ENCODE measurements at regions not wholly inside any gene's neighbourhood (a gene's known extent, or its start where the extent isn't known, plus 50 kb on each side); places are given as distances from the start of the nearest gene placed in this dataset.
"Not testable (repeated sequence)": the region's sequence is repeated elsewhere in the genome, so short reads cannot be mapped to it uniquely, and the experiment has no call there.

DNA sequence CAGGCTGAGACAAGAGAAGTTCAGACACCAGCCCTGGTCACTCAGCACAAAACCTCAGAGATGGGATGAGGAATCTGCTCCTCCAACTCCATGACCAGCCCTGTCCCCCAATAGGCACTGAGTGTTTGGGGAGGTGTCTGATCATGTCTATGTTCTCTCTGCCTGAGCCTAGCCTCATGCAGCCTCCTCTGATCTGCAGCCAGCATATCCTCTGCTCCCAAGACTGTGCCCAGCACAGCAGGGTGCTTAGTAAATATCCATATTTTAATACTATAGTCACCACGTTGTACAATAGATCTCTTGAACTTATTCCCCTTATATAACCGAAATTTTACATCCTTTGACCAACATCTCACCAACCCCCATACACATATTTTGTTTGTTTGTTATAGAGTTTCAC is 202.9 kb downstream of the MATN1 start:
- H3K4me1 ChIP-seq (ENCODE audit: control insufficient read depth, insufficient read depth, low read length, poor library complexity, severe bottlenecking): peaks cover 8% of the 10 kb centered on the region
- no peaks in the 10 kb centered on the region for H3K9me3 ChIP-seq (ENCODE audit: control insufficient read depth, low read length)
- WGBS, 2 experiments (ENCODE audit: insufficient coverage in 2 of 2): no CpG with 5 or more reads among the region's 2 CpGs
- no peak overlapping the region for H3K4me3 ChIP-seq (ENCODE audit: extremely low read depth, insufficient read depth, low read length, poor library complexity, severe bottlenecking)
- no peaks in the 10 kb centered on the region for H3K36me3 ChIP-seq (ENCODE audit: control insufficient read depth, insufficient read depth, low read length)
- H3K27ac ChIP-seq (ENCODE audit: low read depth, low read length, severe bottlenecking): no peak overlapping the region

DNA sequence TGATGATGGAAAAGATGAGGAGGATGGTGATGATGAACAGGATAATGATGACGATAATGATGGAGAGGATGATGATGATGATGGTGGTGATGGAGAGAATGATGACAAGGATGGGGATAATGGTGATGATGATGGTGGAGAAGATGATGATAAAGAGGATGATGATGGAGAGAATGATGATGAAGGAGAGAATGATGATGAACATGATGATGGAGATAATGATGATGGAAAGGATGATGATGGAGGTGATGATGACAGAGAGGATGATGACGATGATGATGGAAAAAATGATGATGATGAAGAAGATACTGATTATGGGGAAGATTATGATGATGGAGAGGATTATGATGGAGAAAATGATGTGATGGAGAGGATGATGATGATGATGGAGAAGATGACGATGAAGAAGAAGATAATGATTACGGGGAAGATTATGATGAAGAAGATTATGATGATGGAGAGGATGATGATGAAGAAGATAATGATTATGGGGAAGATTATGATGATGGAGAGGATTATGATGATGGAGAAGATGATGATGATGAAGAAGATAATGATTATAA is 204.1 kb downstream of the MATN1 start:
- H3K27ac ChIP-seq (ENCODE audit: low read depth, low read length, severe bottlenecking): no peak overlapping the region
- peaks cover 8% of the 10 kb centered on the region for H3K4me1 ChIP-seq (ENCODE audit: control insufficient read depth, insufficient read depth, low read length, poor library complexity, severe bottlenecking)
- no peak overlapping the region for H3K4me3 ChIP-seq (ENCODE audit: extremely low read depth, insufficient read depth, low read length, poor library complexity, severe bottlenecking)
- WGBS, 2 experiments (ENCODE audit: insufficient coverage in 2 of 2): 88 to 92% methylated on average over 4 of the region's 4 CpGs
- H3K9me3 ChIP-seq (ENCODE audit: control insufficient read depth, low read length): no peaks in the 10 kb centered on the region
- no peaks in the 10 kb centered on the region for H3K36me3 ChIP-seq (ENCODE audit: control insufficient read depth, insufficient read depth, low read length)

DNA sequence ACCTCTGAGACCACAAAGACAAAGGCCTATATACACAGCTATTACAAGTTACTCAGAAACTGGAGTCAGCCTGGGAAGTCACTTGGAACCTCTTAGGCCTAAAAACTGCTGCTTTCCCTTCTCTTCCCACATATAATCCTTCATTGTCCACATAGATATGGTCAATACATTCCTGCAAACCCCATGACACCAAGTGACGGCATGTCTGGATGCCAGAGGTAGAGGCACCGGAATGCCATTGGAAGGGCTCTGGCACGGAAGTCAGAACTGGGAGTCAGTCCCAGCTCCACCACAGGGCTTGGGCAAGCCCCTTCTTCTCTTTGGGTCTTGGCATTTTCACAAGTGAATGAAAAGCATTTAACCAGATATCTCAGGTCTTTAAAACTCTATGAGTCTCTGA is 204.7 kb downstream of the MATN1 start:
- no peak overlapping the region for H3K27ac ChIP-seq (ENCODE audit: low read depth, low read length, severe bottlenecking)
- no peaks in the 10 kb centered on the region for H3K9me3 ChIP-seq (ENCODE audit: control insufficient read depth, low read length)
- no peak overlapping the region for H3K4me3 ChIP-seq (ENCODE audit: extremely low read depth, insufficient read depth, low read length, poor library complexity, severe bottlenecking)
- WGBS, 2 experiments (ENCODE audit: insufficient coverage in 2 of 2): 93 to 100% methylated on average over 3 of the region's 3 CpGs
- no peaks in the 10 kb centered on the region for H3K36me3 ChIP-seq (ENCODE audit: control insufficient read depth, insufficient read depth, low read length)
- peaks cover 3% of the 10 kb centered on the region for H3K4me1 ChIP-seq (ENCODE audit: control insufficient read depth, insufficient read depth, low read length, poor library complexity, severe bottlenecking)

DNA sequence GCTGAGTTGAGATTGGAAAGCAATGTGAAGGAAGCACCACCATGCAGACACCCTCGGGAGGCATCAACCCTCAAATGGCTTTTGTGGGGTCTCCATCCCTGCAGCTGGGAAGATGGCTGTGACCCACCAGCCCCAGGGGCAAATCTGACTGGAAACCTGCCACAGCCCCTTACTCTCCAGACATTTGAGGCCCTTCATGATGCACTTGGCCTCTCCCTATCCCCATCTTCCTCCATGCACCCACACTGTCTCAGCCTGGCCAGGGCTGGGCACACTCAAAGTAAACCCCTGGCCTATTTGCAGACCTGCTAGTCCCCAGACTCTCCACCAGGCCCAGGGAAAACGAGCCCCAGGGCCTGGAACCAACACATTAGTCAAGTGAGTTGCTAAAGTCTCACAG is 205.2 kb downstream of the MATN1 start:
- 78 to 80% methylated on average over 2 of the region's 2 CpGs for WGBS, 2 experiments (ENCODE audit: insufficient coverage in 2 of 2)
- Histone ChIP-seq H3K36me3 (ENCODE audit: control insufficient read depth, insufficient read depth, low read length) (no peaks in the 10 kb centered on the region), H3K27ac (ENCODE audit: low read depth, low read length, severe bottlenecking) (no peak overlapping the region), H3K4me3 (ENCODE audit: extremely low read depth, insufficient read depth, low read length, poor library complexity, severe bottlenecking) (no peak overlapping the region), H3K4me1 (ENCODE audit: control insufficient read depth, insufficient read depth, low read length, poor library complexity, severe bottlenecking) (peaks cover 3% of the 10 kb centered on the region), H3K9me3 (ENCODE audit: control insufficient read depth, low read length) (no peaks in the 10 kb centered on the region)

DNA sequence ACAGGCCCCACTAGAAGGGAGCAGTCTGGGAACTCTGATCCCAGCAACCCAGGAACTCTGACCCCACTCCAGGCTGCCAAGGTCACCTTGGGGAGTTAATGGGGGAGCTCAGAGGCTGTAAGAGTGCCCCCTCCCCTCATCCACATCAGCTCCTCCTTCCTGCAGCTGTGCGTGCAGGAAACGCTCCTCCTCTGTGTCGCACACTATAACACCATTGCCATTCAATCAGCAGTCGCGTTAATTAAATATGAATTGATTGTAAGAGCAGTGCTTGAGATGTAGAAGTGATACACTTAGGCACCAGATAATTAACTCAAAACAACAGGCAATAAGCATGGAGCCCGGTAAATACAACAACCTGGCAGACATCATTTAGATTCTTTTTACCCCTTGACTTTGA is 205.7 kb downstream of the MATN1 start:
- H3K4me3 ChIP-seq (ENCODE audit: extremely low read depth, insufficient read depth, low read length, poor library complexity, severe bottlenecking); H3K36me3 ChIP-seq (ENCODE audit: control insufficient read depth, insufficient read depth, low read length); H3K9me3 ChIP-seq (ENCODE audit: control insufficient read depth, low read length); H3K27ac ChIP-seq (ENCODE audit: low read depth, low read length, severe bottlenecking); H3K4me1 ChIP-seq (ENCODE audit: control insufficient read depth, insufficient read depth, low read length, poor library complexity, severe bottlenecking): not testable (repeated sequence)
- 83 to 88% methylated on average over 1 of the region's 6 CpGs for WGBS, 2 experiments (ENCODE audit: insufficient coverage in 2 of 2)

DNA sequence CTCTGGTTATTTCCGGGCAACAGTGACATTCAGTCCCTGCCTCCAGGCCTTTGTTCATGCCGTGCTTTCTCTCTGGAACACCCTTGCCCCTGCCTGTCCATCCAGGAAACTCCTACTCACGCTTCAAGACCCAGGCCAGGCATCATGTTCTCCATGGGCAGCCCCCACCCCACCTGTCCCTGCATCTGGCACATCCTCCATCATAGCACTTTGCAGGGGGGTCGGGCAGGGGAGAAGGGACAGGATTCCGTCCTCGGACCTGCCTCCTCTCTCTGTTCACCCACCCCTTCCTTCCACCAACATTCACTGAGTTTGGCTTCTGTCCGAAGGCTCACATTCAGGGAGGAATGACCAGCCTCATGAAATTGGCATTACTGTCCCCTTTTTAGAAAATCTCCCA is 206.1 kb downstream of the MATN1 start:
- H3K9me3 ChIP-seq (ENCODE audit: control insufficient read depth, low read length); H3K36me3 ChIP-seq (ENCODE audit: control insufficient read depth, insufficient read depth, low read length); H3K4me1 ChIP-seq (ENCODE audit: control insufficient read depth, insufficient read depth, low read length, poor library complexity, severe bottlenecking); H3K4me3 ChIP-seq (ENCODE audit: extremely low read depth, insufficient read depth, low read length, poor library complexity, severe bottlenecking); H3K27ac ChIP-seq (ENCODE audit: low read depth, low read length, severe bottlenecking): not testable (repeated sequence)
- 100% methylated on average over 1 of the region's 7 CpGs for WGBS, 2 experiments (ENCODE audit: insufficient coverage in 2 of 2)

DNA sequence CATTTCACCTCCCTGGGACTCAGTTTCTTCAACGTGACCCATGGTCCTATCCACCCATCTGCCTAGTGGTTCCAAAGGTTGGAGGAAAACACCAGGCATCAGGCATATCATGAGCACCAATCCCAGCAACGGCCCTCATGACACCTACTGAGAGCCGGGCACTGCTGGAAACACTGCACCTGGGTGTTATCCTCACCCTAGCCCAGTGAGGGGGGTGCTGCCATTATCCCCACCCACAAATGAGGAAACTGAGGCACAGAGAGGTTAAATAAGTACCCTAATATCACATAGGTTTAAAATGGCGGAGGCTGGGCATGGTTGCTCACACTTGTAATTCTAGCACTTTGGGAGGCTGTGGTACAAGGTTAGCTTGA is 206.9 kb downstream of the MATN1 start:
- H3K36me3 ChIP-seq (ENCODE audit: control insufficient read depth, insufficient read depth, low read length): no peaks in the 10 kb centered on the region
- H3K4me3 ChIP-seq (ENCODE audit: extremely low read depth, insufficient read depth, low read length, poor library complexity, severe bottlenecking): no peak overlapping the region
- WGBS, 2 experiments (ENCODE audit: insufficient coverage in 2 of 2): 96 to 100% methylated on average over 3 of the region's 4 CpGs
- H3K4me1 ChIP-seq (ENCODE audit: control insufficient read depth, insufficient read depth, low read length, poor library complexity, severe bottlenecking): peaks cover 7% of the 10 kb centered on the region
- H3K27ac ChIP-seq (ENCODE audit: low read depth, low read length, severe bottlenecking): no peak overlapping the region
- no peaks in the 10 kb centered on the region for H3K9me3 ChIP-seq (ENCODE audit: control insufficient read depth, low read length)

DNA sequence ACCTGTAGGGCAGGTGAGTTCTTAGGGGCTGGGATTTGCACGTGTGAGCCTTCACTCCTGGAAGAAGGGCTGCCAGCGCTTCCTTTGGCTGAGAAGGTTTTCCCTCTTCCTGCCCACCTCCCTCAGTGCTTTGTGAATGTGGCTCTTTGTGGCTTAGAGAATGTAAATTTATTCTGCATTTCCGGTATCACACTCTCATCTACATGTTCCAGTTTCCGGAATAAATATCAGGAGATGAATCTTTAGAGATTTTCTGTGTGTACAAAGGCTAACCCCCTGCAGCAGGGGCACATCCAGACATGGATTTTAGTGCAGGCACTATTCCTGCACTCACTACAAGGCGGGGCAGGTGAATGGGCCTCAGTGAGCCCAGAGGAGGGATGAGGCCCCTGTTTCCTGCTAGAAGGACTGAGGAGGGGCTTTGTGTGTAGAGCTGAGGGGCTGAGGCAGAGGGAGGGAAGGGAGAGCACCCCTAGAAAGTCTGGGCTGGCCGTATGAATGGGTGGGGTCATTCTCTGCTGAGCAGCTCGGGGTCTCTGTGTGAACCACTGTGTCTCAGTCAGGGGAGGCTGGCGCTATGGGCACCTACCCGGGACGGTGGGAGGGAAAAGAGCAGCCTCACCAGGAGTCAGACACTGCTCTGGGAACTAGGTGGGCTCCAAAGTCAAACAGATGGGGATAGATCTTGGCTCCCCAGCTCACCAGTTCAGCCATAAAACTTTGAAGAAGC is 207.5 kb downstream of the MATN1 start:
- Histone ChIP-seq H3K4me1 (ENCODE audit: control insufficient read depth, insufficient read depth, low read length, poor library complexity, severe bottlenecking) (peaks cover 7% of the 10 kb centered on the region), H3K4me3 (ENCODE audit: extremely low read depth, insufficient read depth, low read length, poor library complexity, severe bottlenecking) (no peak overlapping the region), H3K9me3 (ENCODE audit: control insufficient read depth, low read length) (no peaks in the 10 kb centered on the region), H3K27ac (ENCODE audit: low read depth, low read length, severe bottlenecking) (no peak overlapping the region), H3K36me3 (ENCODE audit: control insufficient read depth, insufficient read depth, low read length) (no peaks in the 10 kb centered on the region)
- WGBS, 2 experiments (ENCODE audit: insufficient coverage in 2 of 2): 65 to 88% methylated on average over 5 to 6 of the region's 10 CpGs

DNA sequence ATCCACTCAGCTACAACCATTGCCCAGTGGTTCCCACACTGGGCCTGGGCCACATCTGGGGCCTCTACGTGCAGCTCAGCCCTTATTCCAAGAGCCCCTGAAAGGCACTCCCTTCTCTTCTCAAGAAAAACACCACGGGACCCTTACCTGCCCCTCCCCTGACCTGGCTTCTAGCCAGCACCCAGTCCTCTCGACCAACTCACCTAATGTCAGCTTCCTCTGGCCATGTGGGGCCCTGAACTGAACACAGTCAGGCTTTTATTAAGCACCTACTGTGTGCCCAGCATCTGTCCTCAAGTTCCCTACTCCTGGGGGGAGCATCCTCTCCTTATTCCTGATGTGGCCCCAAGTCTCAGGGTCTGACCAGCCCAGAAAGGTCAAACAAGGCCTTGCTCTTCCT is 208.4 kb downstream of the MATN1 start:
- Histone ChIP-seq H3K9me3 (ENCODE audit: control insufficient read depth, low read length) (peaks cover 3% of the 10 kb centered on the region), H3K4me1 (ENCODE audit: control insufficient read depth, insufficient read depth, low read length, poor library complexity, severe bottlenecking) (peaks cover 7% of the 10 kb centered on the region), H3K4me3 (ENCODE audit: extremely low read depth, insufficient read depth, low read length, poor library complexity, severe bottlenecking) (no peak overlapping the region), H3K36me3 (ENCODE audit: control insufficient read depth, insufficient read depth, low read length) (no peaks in the 10 kb centered on the region), H3K27ac (ENCODE audit: low read depth, low read length, severe bottlenecking) (no peak overlapping the region)
- WGBS, 2 experiments (ENCODE audit: insufficient coverage in 2 of 2): 53 to 76% methylated on average over 3 of the region's 3 CpGs

DNA sequence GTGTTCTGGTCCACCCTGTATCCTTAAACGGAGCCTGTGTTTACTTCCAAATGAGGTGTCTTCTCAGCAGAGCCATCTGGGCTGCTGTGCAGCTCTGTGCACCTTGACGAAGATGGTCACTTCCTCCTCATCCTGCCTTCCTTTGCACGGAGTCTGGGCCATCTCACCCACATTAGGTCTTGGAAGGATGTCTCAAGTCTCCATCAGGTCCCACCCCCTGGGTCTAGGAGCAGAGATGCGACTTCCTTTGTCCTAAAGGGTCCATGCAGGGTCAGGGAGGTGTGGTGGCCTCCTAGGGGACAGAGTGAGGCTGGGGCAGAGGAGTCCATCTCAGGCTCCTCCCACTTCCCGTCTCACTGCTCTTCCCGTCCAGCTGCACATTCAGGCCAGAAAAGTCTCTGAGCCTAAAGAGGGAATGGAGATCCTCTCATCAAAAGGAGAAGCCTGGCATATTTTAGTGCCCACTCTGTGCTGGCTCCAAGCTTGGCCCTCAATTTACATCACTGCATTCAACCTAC is 209.2 kb downstream of the MATN1 start:
- Histone ChIP-seq H3K4me1 (ENCODE audit: control insufficient read depth, insufficient read depth, low read length, poor library complexity, severe bottlenecking) (peaks cover 7% of the 10 kb centered on the region), H3K36me3 (ENCODE audit: control insufficient read depth, insufficient read depth, low read length) (no peaks in the 10 kb centered on the region), H3K9me3 (ENCODE audit: control insufficient read depth, low read length) (peaks cover 3% of the 10 kb centered on the region), H3K4me3 (ENCODE audit: extremely low read depth, insufficient read depth, low read length, poor library complexity, severe bottlenecking) (no peak overlapping the region), H3K27ac (ENCODE audit: low read depth, low read length, severe bottlenecking) (no peak overlapping the region)
- WGBS, 2 experiments (ENCODE audit: insufficient coverage in 2 of 2): 61 to 65% methylated on average over 4 of the region's 6 CpGs

DNA sequence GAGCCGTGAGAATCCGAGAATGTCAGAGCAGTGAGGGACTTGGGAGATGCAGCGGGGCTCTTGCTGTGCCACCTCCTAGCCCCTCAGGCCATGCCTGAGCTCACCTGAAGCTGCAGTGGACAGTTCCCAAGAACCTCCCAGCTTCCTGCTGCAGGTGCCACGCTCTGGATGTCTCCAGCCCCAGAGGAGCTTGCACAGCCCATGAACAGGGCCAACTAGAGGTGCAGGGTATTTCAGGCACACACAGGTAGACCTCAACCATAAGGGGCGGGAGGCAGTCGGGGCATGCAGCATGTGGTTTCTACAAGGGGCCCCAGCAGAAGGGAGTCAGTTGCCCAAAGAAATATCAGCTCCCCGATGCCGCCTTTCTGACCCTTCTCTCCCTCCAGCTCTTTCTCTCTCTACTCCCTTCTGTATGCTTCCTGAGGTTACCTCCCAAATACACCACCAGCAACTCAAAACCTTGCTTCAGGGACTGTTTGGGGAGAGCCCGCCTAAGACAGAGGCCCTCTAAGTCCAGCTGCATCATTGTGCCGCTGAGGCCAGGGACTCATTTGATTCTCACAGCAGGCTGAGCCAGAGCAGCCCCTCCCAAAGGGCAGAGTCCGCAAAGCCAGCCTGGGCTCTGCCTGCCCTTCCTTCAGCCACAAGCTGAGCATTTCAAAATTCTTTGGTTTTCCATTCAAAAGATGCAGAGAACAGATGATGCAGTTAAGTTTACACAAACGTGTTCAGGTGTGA is 209.8 kb downstream of the MATN1 start:
- Histone ChIP-seq H3K4me1 (ENCODE audit: control insufficient read depth, insufficient read depth, low read length, poor library complexity, severe bottlenecking) (peaks cover 7% of the 10 kb centered on the region), H3K9me3 (ENCODE audit: control insufficient read depth, low read length) (peaks cover 3% of the 10 kb centered on the region), H3K4me3 (ENCODE audit: extremely low read depth, insufficient read depth, low read length, poor library complexity, severe bottlenecking) (no peak overlapping the region), H3K36me3 (ENCODE audit: control insufficient read depth, insufficient read depth, low read length) (no peaks in the 10 kb centered on the region), H3K27ac (ENCODE audit: low read depth, low read length, severe bottlenecking) (no peak overlapping the region)
- 82 to 83% methylated on average over 12 of the region's 12 CpGs for WGBS, 2 experiments (ENCODE audit: insufficient coverage in 2 of 2)

All from mesodermal cell (in vitro differentiated cells).